SK-N-SH (cell line): ENCODE measurements at regions not wholly inside any gene's neighbourhood (a gene's known extent, or its start where the extent isn't known, plus 50 kb on each side); places are given as distances from the start of the nearest gene placed in this dataset.

Source experiments
- CHD2 ChIP-seq: fragments of 150-350 bp; IDR thresholded peaks from 2 replicates; pipeline ENCODE4 v1.6.1; 2018; ENCODE audit warnings: low read length; ENCODE audit not compliant: partially characterized antibody
- EP300 ChIP-seq, 2 experiments: IDR thresholded peaks; 2 replicates each; pipeline versions ENCODE4 v1.4.0 to v1.6.1; 2012; ENCODE audit warnings: borderline replicate concordance in 1 of 2, low read depth in 1 of 2, low read length in 1 of 2
- FOSL2 ChIP-seq: IDR thresholded peaks from 2 replicates; pipeline ENCODE4 v1.4.0; 2012; ENCODE audit warnings: low read depth, mild to moderate bottlenecking, moderate library complexity, borderline replicate concordance
- POLR2AphosphoS5 ChIP-seq: IDR thresholded peaks from 2 replicates; pipeline ENCODE4 v1.6.1; 2012; ENCODE audit warnings: low read depth, low read length
- RAD21 ChIP-seq: IDR thresholded peaks from 2 replicates; pipeline ENCODE4 v1.6.1; 2012; ENCODE audit warnings: mild to moderate bottlenecking, low read length
- TCF12 ChIP-seq: IDR thresholded peaks from 2 replicates; pipeline ENCODE4 v1.4.0; 2012
- TEAD4 ChIP-seq: IDR thresholded peaks from 2 replicates; pipeline ENCODE4 v1.4.0; 2012; ENCODE audit warnings: mild to moderate bottlenecking, borderline replicate concordance; ENCODE audit not compliant: insufficient read depth
- TF ChIP-seq, protein P1 (sequence below): fragments of 200-600 bp; sonication (generic); IDR thresholded peaks from 2 replicates; pipeline ENCODE4 v1.6.1; 2017; ENCODE audit warnings: antibody characterized with exemption, mild to moderate bottlenecking, moderate library complexity
- TF ChIP-seq, protein P2 (sequence below): IDR thresholded peaks from 2 replicates; pipeline ENCODE4 v1.6.1; 2012; ENCODE audit warnings: mild to moderate bottlenecking, low read depth, low read length, moderate library complexity

DNA sequence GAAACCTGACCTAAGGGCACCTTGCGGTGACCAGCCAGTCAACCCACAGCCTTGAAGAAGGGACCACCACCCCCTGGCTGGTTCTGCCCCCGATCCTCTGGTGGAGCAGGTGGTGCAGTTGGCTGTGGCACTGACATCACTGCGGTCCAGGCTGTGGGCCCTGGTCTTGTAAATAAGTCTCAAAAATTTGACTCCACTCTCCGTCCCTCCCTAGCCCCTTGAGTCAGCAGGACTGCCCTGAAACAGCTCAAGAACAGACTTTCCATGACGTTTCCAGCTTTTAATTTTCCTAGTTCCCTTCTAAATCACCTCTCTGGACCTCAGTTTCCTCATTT, 134.8 kb upstream of the BOD1 start:
- no peak for TF ChIP-seq EP300 (IDR thresholded peaks at IDR 0.05; ENCODE audit: borderline replicate concordance in 1 of 2, low read depth in 1 of 2, low read length in 1 of 2)
- TF ChIP-seq FOSL2 = no peak
- TF ChIP-seq, protein P1, sequence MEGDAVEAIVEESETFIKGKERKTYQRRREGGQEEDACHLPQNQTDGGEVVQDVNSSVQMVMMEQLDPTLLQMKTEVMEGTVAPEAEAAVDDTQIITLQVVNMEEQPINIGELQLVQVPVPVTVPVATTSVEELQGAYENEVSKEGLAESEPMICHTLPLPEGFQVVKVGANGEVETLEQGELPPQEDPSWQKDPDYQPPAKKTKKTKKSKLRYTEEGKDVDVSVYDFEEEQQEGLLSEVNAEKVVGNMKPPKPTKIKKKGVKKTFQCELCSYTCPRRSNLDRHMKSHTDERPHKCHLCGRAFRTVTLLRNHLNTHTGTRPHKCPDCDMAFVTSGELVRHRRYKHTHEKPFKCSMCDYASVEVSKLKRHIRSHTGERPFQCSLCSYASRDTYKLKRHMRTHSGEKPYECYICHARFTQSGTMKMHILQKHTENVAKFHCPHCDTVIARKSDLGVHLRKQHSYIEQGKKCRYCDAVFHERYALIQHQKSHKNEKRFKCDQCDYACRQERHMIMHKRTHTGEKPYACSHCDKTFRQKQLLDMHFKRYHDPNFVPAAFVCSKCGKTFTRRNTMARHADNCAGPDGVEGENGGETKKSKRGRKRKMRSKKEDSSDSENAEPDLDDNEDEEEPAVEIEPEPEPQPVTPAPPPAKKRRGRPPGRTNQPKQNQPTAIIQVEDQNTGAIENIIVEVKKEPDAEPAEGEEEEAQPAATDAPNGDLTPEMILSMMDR = no peak
- TF ChIP-seq TEAD4 = no peak
- no peak for TF ChIP-seq POLR2AphosphoS5
- TF ChIP-seq TCF12 = no peak
- TF ChIP-seq RAD21 = no peak
- TF ChIP-seq, protein P2, sequence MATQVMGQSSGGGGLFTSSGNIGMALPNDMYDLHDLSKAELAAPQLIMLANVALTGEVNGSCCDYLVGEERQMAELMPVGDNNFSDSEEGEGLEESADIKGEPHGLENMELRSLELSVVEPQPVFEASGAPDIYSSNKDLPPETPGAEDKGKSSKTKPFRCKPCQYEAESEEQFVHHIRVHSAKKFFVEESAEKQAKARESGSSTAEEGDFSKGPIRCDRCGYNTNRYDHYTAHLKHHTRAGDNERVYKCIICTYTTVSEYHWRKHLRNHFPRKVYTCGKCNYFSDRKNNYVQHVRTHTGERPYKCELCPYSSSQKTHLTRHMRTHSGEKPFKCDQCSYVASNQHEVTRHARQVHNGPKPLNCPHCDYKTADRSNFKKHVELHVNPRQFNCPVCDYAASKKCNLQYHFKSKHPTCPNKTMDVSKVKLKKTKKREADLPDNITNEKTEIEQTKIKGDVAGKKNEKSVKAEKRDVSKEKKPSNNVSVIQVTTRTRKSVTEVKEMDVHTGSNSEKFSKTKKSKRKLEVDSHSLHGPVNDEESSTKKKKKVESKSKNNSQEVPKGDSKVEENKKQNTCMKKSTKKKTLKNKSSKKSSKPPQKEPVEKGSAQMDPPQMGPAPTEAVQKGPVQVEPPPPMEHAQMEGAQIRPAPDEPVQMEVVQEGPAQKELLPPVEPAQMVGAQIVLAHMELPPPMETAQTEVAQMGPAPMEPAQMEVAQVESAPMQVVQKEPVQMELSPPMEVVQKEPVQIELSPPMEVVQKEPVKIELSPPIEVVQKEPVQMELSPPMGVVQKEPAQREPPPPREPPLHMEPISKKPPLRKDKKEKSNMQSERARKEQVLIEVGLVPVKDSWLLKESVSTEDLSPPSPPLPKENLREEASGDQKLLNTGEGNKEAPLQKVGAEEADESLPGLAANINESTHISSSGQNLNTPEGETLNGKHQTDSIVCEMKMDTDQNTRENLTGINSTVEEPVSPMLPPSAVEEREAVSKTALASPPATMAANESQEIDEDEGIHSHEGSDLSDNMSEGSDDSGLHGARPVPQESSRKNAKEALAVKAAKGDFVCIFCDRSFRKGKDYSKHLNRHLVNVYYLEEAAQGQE = no peak
- TF ChIP-seq CHD2 = no peak
